ENCODE measurements at regions not wholly inside any gene's neighbourhood (a gene's known extent, or its start where the extent isn't known, plus 50 kb on each side); places are given as distances from the start of the nearest gene placed in this dataset.

- no peak for TF ChIP-seq ZC3H10 (CRISPR knock-in tag; IDR thresholded peaks at IDR 0.05)
- no peak for TF ChIP-seq ARNTL (CRISPR knock-in tag; IDR thresholded peaks at IDR 0.05; ENCODE audit: borderline replicate concordance, low read depth)
- TF ChIP-seq TOX (CRISPR knock-in tag; IDR thresholded peaks at IDR 0.05; ENCODE audit: borderline replicate concordance), result no peak
- TF ChIP-seq ZFP30 (CRISPR knock-in tag; IDR thresholded peaks at IDR 0.05), result no peak
- no peak for TF ChIP-seq CREB5 (CRISPR knock-in tag; IDR thresholded peaks at IDR 0.05; ENCODE audit: low read depth)
- no peak for TF ChIP-seq CSDC2 (CRISPR knock-in tag; IDR thresholded peaks at IDR 0.05)
- TF ChIP-seq PATZ1 (CRISPR knock-in tag; IDR thresholded peaks at IDR 0.05; ENCODE audit: borderline replicate concordance), result no peak
- no peak for TF ChIP-seq POU6F1 (CRISPR knock-in tag; IDR thresholded peaks at IDR 0.05; ENCODE audit: borderline replicate concordance, low read depth)
- TF ChIP-seq ISL1 (CRISPR knock-in tag; IDR thresholded peaks at IDR 0.05), result no peak
Measured at GRCh38 chr18:2143636-2144035, 427.7 kb downstream of the METTL4 start.

All from SK-N-SH treated with all-trans-retinoic acid at 6 μM for 48 hours (cell line).